H1 (cell line): ENCODE measurements at regions not wholly inside any gene's neighbourhood (a gene's known extent, or its start where the extent isn't known, plus 50 kb on each side); places are given as distances from the start of the nearest gene placed in this dataset.

Source experiments
- POLR2AphosphoS5 ChIP-seq: IDR thresholded peaks from 2 replicates; pipeline ENCODE4 v1.6.1; 2011; ENCODE audit warnings: low read depth, low read length
- POU5F1 ChIP-seq: IDR thresholded peaks from 2 replicates; pipeline ENCODE4 v1.6.1; 2011; ENCODE audit warnings: low read depth, mild to moderate bottlenecking, low read length, moderate library complexity

DNA sequence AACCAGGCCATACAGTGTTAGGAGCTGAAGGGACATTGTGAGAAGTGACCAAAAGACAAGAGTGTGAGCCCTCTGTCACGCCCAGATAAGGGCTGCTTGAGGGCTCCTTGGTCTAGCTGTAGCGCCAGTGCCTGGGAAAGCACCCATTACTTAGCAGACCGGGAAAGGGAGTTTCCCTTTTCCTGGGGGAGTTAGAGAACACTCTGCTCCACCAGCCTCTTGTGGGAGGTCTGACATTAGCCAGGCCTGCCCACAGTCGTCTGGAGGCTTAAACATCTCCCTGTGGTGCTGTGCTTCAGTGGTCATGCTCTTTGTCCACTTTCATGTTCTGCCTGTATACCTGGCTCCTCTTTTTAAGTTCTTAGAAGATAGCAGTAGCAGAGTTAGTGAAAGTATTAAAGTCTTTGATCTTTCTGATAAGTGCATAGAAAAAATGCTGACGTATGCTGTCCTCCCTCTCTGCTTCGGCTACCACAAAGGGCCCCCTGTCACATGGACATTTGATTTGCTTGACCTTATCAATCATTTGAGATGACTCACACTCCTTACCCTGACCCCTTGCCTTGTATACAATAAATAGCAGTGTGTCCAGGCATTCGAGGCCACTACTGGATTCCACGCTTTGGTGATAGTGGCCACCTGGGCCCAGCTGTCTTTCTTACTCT, 201.5 kb upstream of the ECI2 start (continued):
- TF ChIP-seq POLR2AphosphoS5 (no peak), POU5F1 (no peak)
